ENCODE measurements at regions not wholly inside any gene's neighbourhood (a gene's known extent, or its start where the extent isn't known, plus 50 kb on each side); places are given as distances from the start of the nearest gene placed in this dataset.

GRCh38 chr12:81017792-81018191 is 60.1 kb upstream of the ACSS3 start:
- Histone ChIP-seq H3K4me2 (ENCODE audit: insufficient read depth, low read length) (no peak overlapping the region), H3K4me3 (replicated peaks in 1 of 3; ENCODE audit: insufficient read depth in 1 of 3, low read depth in 1 of 3, low read length in 3 of 3) (no peak overlapping the region), H2AFZ (ENCODE audit: low read depth, low read length) (no peak overlapping the region), H3K27ac (ENCODE audit: insufficient read depth, low read depth, low read length) (no peak overlapping the region), H3K36me3 (ENCODE audit: control insufficient read depth in 2 of 2, extremely low read depth in 1 of 2, insufficient read depth in 2 of 2, low read length in 2 of 2) (no peaks in the 10 kb centered on the region), H3K9me3 (replicated peaks; ENCODE audit: control insufficient read depth, insufficient read depth, low read length) (no peaks in the 10 kb centered on the region), H3K4me1 (ENCODE audit: control insufficient read depth, extremely low read depth, insufficient read depth, low read length) (no peaks in the 10 kb centered on the region), H4K20me1 (replicated peaks; ENCODE audit: control insufficient read depth, extremely low read depth, insufficient read depth, low read length) (no peaks in the 10 kb centered on the region), H3K9me1 (replicated peaks; ENCODE audit: control insufficient read depth, extremely low read depth, insufficient read depth, low read length) (no peaks in the 10 kb centered on the region), H3K27me3 (ENCODE audit: control insufficient read depth in 2 of 2, insufficient read depth in 2 of 2, low read length in 2 of 2) (no peaks in the 10 kb centered on the region), H3K9ac (replicated peaks; ENCODE audit: extremely low read depth, insufficient read depth, low read length) (no peak overlapping the region), H3K79me2 (ENCODE audit: control insufficient read depth, insufficient read depth, low read length) (no peaks in the 10 kb centered on the region)
- POLR2A ChIA-PET = no interaction called here
- FAIRE-seq (no peak), DNase-seq (ENCODE audit: low read depth, low spot score) (no peak)
- no TSS peak for BruUV-seq (replicated peaks)
- no peak for TF ChIP-seq POLR2A (IDR thresholded peaks at IDR 0.05; ENCODE audit: low read depth, low read length)
- TF ChIP-seq MAX (IDR thresholded peaks at IDR 0.05; ENCODE audit: insufficient read depth, insufficient read length) = no peak
- no peak for TF ChIP-seq MYC (IDR thresholded peaks at IDR 0.05; ENCODE audit: low read depth, low read length)
- no peak for TF ChIP-seq GATA2 (IDR thresholded peaks at IDR 0.05; ENCODE audit: insufficient read depth, insufficient read length, low read depth, low read length)
- no peak for TF ChIP-seq CTCF (IDR thresholded peaks at IDR 0.05; ENCODE audit: extremely low read depth in 1 of 2, insufficient read depth in 1 of 2, low read depth in 1 of 2, low read length in 2 of 2)
- no peak for TF ChIP-seq FOS (IDR thresholded peaks at IDR 0.05; ENCODE audit: borderline replicate concordance, insufficient read depth, low read length)
- TF ChIP-seq EZH2 (IDR thresholded peaks at IDR 0.05; ENCODE audit: borderline replicate concordance, low read depth, low read length, severe bottlenecking) = no peak
- TF ChIP-seq JUN (IDR thresholded peaks at IDR 0.05; ENCODE audit: borderline replicate concordance, insufficient read depth, insufficient read length, low read depth) = no peak
- TF ChIP-seq POLR2AphosphoS5 (IDR thresholded peaks at IDR 0.05; ENCODE audit: insufficient read depth, low read depth, low read length) = no peak
- dilution Hi-C loops (cut with MboI; ENCODE audit: extremely low pct_ligation_motif_present, low sequenced_read_pairs) = no loop called here
- CTCF ChIA-PET = no interaction called here
- intact Hi-C loops (cut with micrococcal nuclease) = no loop called here
